T47D (cell line): ENCODE measurements at regions not wholly inside any gene's neighbourhood (a gene's known extent, or its start where the extent isn't known, plus 50 kb on each side); places are given as distances from the start of the nearest gene placed in this dataset.
"Not testable (repeated sequence)": the region's sequence is repeated elsewhere in the genome, so short reads cannot be mapped to it uniquely, and the experiment has no call there.

Source experiments
- DNase-seq, 2 experiments: peaks; one replicate each; pipeline versions ENCODE4 v3.0.0 to v3.0.0-alpha.2; 2011 to 2012; ENCODE audit warnings: low read depth in 1 of 2, low spot score in 1 of 2
- JUND ChIP-seq: IDR thresholded peaks from 2 replicates; pipeline ENCODE4 v1.6.1; 2012; ENCODE audit warnings: low read depth
- in situ Hi-C: cut with HindIII; loops from 2 replicates; pipeline ENCODE4 v1.10.0; 2016; ENCODE audit warnings: low sequenced_read_pairs, low pct_unique_long_range_greater_than_20kb

DNA sequence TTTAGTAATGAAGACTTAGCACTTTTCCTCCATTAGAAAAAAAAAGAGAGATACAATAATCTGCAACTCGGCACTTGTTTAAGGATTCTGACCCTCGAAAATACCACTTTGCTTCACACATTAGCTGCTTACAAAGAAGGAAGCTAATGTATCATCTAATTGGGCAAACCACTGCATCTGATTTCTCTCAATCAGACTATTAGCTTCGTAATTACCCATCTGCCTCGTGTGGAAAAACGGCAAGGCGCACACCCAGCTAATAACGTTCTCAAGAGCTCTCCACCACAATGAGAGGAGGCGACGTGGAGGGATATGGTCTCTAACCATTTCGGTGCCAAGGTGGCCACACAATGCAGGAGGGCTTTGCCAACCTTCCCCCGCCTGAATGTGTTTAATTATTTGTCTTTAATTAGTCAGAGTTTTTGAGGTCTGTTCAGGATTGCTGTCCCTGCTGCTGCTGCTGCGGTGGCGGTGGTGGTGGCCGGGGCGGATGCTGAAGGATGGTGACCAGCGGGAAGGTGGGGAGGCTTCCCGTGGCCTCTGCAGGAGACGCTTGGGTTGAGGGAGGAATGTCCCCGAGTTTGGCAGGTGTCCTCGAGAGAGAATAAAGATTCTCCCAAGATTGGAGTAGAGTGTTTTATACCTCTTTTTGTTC lies 374.5 kb downstream of the RPS6KC1 start:
- no peak for TF ChIP-seq JUND
- in situ Hi-C loops, result no loop called here
- no peak for DNase-seq

- in situ Hi-C loops, result no loop called here
- DNase-seq, result no peak
- no peak for TF ChIP-seq JUND
Observed at GRCh38 chr1:213429642-213430041, 378.6 kb downstream of the RPS6KC1 start.

- no peak for DNase-seq
- in situ Hi-C loops, result no loop called here
- TF ChIP-seq JUND, result no peak
Observed at GRCh38 chr1:213435715-213436114, 384.7 kb downstream of the RPS6KC1 start.

- no peak for TF ChIP-seq JUND
- in situ Hi-C loops, result no loop called here
- DNase-seq, result no peak
Observed at GRCh38 chr1:213438339-213438738, 387.3 kb downstream of the RPS6KC1 start.

GRCh38 chr1:213439703-213440102 lies 388.7 kb downstream of the RPS6KC1 start:
- in situ Hi-C loops, result no loop called here
- no peak for TF ChIP-seq JUND
- DNase-seq, result no peak

- TF ChIP-seq JUND, result no peak
- DNase-seq, result no peak
- in situ Hi-C loops, result no loop called here
Observed at GRCh38 chr1:213440766-213441165, 389.7 kb downstream of the RPS6KC1 start.

- in situ Hi-C loops, result no loop called here
- no peak for TF ChIP-seq JUND
- no peak for DNase-seq
Observed at GRCh38 chr1:213443415-213443814, 392.4 kb downstream of the RPS6KC1 start.

DNA sequence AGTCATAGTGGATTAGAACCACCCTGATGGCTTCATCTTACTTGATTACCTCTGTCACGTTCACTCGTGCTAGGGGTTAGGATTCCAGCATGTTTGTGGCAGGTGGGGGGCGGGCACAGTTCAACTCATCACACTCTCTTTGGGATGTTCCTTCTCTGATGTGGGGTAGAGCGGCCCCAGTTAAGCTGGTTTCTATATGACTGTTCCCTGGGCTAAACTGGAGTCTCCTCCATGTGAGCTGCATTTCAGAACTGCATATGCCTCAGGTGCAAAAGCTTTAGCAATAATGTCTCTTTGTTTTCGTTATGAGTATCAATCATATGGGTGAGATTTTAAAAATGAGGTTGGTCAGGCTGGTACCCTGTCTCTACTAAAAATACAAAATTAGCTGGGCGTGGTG lies 393.2 kb downstream of the RPS6KC1 start:
- in situ Hi-C loops, result no loop called here
- no peak for DNase-seq
- no peak for TF ChIP-seq JUND

GRCh38 chr1:213446496-213446895 lies 395.5 kb downstream of the RPS6KC1 start:
- in situ Hi-C loops, result no loop called here

GRCh38 chr1:213448360-213448759 lies 397.3 kb downstream of the RPS6KC1 start:
- TF ChIP-seq JUND, result no peak
- DNase-seq, result no peak
- in situ Hi-C loops, result no loop called here

More at GRCh38 chr1:213446496-213446895, 395.5 kb downstream of the RPS6KC1 start:
- no peak for DNase-seq
- TF ChIP-seq JUND, result no peak

GRCh38 chr1:213448776-213449175 lies 397.7 kb downstream of the RPS6KC1 start:
- no peak for TF ChIP-seq JUND
- DNase-seq, result no peak
- in situ Hi-C loops, result no loop called here

GRCh38 chr1:213452501-213452900 lies 401.5 kb downstream of the RPS6KC1 start:
- in situ Hi-C loops, result no loop called here
- no peak for TF ChIP-seq JUND
- DNase-seq, result no peak

DNA sequence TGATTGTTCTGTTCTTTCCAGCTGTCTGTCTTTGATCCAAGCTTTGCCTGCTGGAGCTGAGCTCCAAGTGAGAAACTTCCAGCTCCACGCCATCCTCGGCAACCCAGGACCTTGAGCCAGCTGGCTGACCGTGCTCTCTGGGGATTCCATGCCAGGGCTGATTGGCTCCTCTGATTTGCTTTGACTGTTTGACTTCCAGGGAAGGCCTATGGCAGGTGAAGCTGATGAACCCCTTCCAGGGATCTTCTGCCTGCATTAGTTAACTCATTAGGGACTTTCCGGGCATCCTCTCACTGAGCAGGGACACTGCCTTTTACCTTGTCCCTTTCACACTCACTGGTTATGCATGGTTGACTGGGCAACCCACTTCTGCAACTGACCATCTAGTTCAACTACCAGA lies 406.1 kb downstream of the RPS6KC1 start:
- TF ChIP-seq JUND, result no peak
- no peak for DNase-seq
- in situ Hi-C loops, result no loop called here

- in situ Hi-C loops, result no loop called here
- no peak for DNase-seq
- TF ChIP-seq JUND, result no peak
Observed at GRCh38 chr1:213457733-213458132, 406.7 kb downstream of the RPS6KC1 start.

DNA sequence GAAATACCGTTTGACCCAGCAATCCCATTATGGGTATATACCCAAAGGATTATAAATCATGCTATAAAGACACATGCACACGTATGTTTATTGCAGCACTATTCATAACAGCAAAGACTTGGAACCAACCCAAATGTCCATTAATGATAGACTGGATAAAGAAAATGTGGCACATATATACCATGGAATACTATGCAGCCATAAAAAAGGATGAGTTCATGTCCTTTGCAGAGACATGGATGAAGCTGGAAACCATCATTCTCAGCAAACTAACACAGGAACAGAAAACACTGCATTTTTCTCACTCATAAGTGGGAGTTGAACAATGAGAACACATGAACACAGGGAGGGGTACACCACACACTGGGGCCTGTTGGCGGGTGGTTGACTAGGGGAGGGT lies 411.3 kb downstream of the RPS6KC1 start:
- in situ Hi-C loops, DNase-seq: not testable (repeated sequence)
